Neural crest cell (in vitro differentiated cells): ENCODE measurements at regions not wholly inside any gene's neighbourhood (a gene's known extent, or its start where the extent isn't known, plus 50 kb on each side); places are given as distances from the start of the nearest gene placed in this dataset.

ENCODE experiments used
- DNase-seq: peaks from one replicate; pipeline ENCODE4 v3.0.0; 2021; ENCODE audit warnings: low read depth, mixed read lengths, low spot score
- H3K27ac Mint-ChIP-seq: one replicate; pipeline ENCODE4 v1.8.0; 2021; ENCODE audit warnings: mild to moderate bottlenecking, mixed read lengths; ENCODE audit not compliant: unreplicated experiment
- H3K27me3 Mint-ChIP-seq: 2 replicates; pipeline ENCODE4 v1.8.0; 2021; ENCODE audit warnings: low read depth, mild to moderate bottlenecking, mixed read lengths
- H3K36me3 Mint-ChIP-seq: 2 replicates; pipeline ENCODE4 v1.8.0; 2021; ENCODE audit warnings: low read depth, mild to moderate bottlenecking, mixed read lengths
- H3K4me1 Mint-ChIP-seq: 2 replicates; pipeline ENCODE4 v1.8.0; 2021; ENCODE audit warnings: mixed read lengths
- H3K4me3 Mint-ChIP-seq: one replicate; pipeline ENCODE4 v1.8.0; 2021; ENCODE audit warnings: mild to moderate bottlenecking, mixed read lengths
- H3K9me3 Mint-ChIP-seq: 2 replicates; pipeline ENCODE4 v1.8.0; 2021; ENCODE audit warnings: mixed read lengths
- TF ChIP-seq, protein P1 (sequence below): fragments of 200-600 bp; sonication (generic); conservative IDR thresholded peaks from 2 replicates; pipeline ENCODE4 v1.5.0; 2021; ENCODE audit warnings: antibody characterized with exemption, mild to moderate bottlenecking

DNA sequence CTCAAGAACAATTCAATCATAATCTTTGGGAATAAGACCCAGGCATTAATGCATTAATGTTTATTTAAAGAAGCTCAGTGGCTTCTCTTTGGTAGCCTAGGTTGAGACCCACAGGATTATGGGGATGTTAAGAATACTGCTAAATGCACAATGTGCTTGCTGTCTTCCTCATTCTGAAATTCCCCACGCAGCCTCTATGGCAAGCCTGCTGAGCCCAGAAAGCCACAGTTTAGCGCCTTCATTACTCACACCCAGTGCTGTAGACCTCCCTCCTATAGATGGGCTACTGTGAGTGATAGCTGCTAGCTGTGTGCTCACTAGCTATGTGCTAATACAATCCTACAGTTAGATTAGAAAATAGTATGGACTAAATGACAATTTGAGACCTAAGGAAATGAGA is 90.6 kb downstream of the TNFSF13B start:
- Mint-ChIP-seq H3K27me3 (no peaks in the 10 kb centered on the region), H3K4me3 (no peak overlapping the region), H3K9me3 (no peaks in the 10 kb centered on the region), H3K36me3 (no peaks in the 10 kb centered on the region), H3K27ac (no peak overlapping the region), H3K4me1 (no peaks in the 10 kb centered on the region)
- no peak for DNase-seq
- TF ChIP-seq, protein P1, sequence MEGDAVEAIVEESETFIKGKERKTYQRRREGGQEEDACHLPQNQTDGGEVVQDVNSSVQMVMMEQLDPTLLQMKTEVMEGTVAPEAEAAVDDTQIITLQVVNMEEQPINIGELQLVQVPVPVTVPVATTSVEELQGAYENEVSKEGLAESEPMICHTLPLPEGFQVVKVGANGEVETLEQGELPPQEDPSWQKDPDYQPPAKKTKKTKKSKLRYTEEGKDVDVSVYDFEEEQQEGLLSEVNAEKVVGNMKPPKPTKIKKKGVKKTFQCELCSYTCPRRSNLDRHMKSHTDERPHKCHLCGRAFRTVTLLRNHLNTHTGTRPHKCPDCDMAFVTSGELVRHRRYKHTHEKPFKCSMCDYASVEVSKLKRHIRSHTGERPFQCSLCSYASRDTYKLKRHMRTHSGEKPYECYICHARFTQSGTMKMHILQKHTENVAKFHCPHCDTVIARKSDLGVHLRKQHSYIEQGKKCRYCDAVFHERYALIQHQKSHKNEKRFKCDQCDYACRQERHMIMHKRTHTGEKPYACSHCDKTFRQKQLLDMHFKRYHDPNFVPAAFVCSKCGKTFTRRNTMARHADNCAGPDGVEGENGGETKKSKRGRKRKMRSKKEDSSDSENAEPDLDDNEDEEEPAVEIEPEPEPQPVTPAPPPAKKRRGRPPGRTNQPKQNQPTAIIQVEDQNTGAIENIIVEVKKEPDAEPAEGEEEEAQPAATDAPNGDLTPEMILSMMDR = no peak

- Mint-ChIP-seq H3K9me3 (no peaks in the 10 kb centered on the region), H3K27me3 (no peaks in the 10 kb centered on the region), H3K36me3 (no peaks in the 10 kb centered on the region), H3K27ac (no peak overlapping the region), H3K4me3 (no peak overlapping the region), H3K4me1 (no peaks in the 10 kb centered on the region)
- TF ChIP-seq, protein P1 = no peak
- DNase-seq = no peak
Measured at GRCh38 chr13:108361769-108362168, 92.3 kb downstream of the TNFSF13B start.

DNA sequence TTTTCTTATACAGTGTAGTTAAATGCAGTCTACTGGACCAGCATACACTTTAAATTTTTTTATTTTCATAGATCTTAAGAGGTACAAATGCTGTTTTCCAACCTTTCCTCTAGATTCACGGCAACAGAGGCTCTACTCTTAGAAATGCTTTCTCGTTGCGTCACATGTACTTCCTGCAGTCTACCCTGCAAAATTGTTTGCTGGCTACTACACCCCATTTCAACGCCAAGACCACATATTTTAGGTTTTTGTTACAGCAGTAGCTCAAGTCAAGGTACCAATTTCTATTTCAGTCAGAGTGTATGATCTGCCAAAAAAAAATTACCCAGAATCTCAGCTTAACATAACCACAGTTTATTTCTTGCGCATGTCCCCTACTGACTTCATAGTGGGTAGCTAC is 94.1 kb downstream of the TNFSF13B start:
- Mint-ChIP-seq H3K27me3 (no peaks in the 10 kb centered on the region), H3K4me1 (no peaks in the 10 kb centered on the region), H3K36me3 (no peaks in the 10 kb centered on the region), H3K9me3 (peaks cover 2% of the 10 kb centered on the region), H3K27ac (no peak overlapping the region), H3K4me3 (no peak overlapping the region)
- TF ChIP-seq, protein P1 = no peak
- DNase-seq = no peak

- no peak overlapping the region for H3K27ac Mint-ChIP-seq
- H3K4me3 Mint-ChIP-seq = no peak overlapping the region
- no peaks in the 10 kb centered on the region for H3K36me3 Mint-ChIP-seq
- no peaks in the 10 kb centered on the region for H3K27me3 Mint-ChIP-seq
- peaks cover 3% of the 10 kb centered on the region for H3K9me3 Mint-ChIP-seq
- no peak for DNase-seq
- TF ChIP-seq, protein P1 = no peak
- no peaks in the 10 kb centered on the region for H3K4me1 Mint-ChIP-seq
Measured at GRCh38 chr13:108365255-108365654, 95.7 kb downstream of the TNFSF13B start.

DNA sequence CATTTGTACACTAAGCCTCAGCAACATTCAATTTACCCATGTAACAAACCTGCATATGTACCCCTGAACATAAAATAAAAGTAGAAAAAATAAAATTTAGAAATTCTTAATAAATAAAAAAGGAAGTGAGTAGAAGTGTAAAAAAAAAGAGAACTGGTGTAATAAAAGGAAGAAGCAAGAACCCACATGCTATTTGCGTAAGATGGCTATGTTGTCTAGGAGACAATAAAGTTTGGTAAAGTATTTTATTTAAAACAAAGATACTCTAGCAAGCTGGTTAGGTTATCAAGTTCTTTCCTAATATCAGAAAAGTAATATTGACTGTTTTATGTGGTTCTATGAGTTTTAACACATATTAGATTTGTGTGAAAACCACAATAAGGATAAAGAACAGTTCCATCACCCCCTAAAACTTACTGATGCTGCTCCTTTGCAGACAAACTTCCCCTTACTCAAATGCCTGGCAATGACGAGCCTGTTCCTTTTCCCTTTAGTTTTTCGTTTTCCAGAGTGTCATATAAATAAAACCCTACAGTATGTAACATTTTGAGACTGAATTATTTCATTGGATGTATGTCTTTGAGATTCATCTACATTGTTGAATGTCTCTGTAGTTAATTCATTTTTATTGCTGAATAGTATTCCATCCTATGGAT is 98.9 kb downstream of the TNFSF13B start:
- Mint-ChIP-seq H3K27me3 (no peaks in the 10 kb centered on the region), H3K9me3 (peaks cover 9% of the 10 kb centered on the region), H3K4me3 (no peak overlapping the region), H3K4me1 (no peaks in the 10 kb centered on the region), H3K27ac (no peak overlapping the region), H3K36me3 (no peaks in the 10 kb centered on the region)
- TF ChIP-seq, protein P1 = no peak
- DNase-seq = no peak
